ENCODE measurements at regions not wholly inside any gene's neighbourhood (a gene's known extent, or its start where the extent isn't known, plus 50 kb on each side); places are given as distances from the start of the nearest gene placed in this dataset.

GRCh38 chr7:52074071-52074470 lies 757.5 kb upstream of the COBL start:
- Mint-ChIP-seq H3K4me3 (ENCODE audit: unreplicated experiment) (no peak overlapping the region), H3K36me3 (ENCODE audit: unreplicated experiment) (no peaks in the 10 kb centered on the region), H3K4me1 (ENCODE audit: low read depth, unreplicated experiment) (peaks cover 10% of the 10 kb centered on the region), H3K27ac (ENCODE audit: unreplicated experiment) (no peak overlapping the region), H3K9me3 (ENCODE audit: unreplicated experiment) (peaks cover 2% of the 10 kb centered on the region), H3K27me3 (ENCODE audit: unreplicated experiment) (peaks cover 2% of the 10 kb centered on the region)
- DNase-seq: no peak
- TF ChIP-seq CTCF (IDR thresholded peaks at IDR 0.05; ENCODE audit: partially characterized antibody, unreplicated experiment): no peak

GRCh38 chr7:52071744-52072143 lies 755.1 kb upstream of the COBL start:
- Mint-ChIP-seq H3K27me3 (ENCODE audit: unreplicated experiment) (peaks cover 2% of the 10 kb centered on the region), H3K9me3 (ENCODE audit: unreplicated experiment) (no peaks in the 10 kb centered on the region), H3K36me3 (ENCODE audit: unreplicated experiment) (no peaks in the 10 kb centered on the region), H3K27ac (ENCODE audit: unreplicated experiment) (no peak overlapping the region), H3K4me3 (ENCODE audit: unreplicated experiment) (no peak overlapping the region), H3K4me1 (ENCODE audit: low read depth, unreplicated experiment) (peaks cover 12% of the 10 kb centered on the region)
- no peak for DNase-seq
- no peak for TF ChIP-seq CTCF (IDR thresholded peaks at IDR 0.05; ENCODE audit: partially characterized antibody, unreplicated experiment)

GRCh38 chr7:52064493-52064892 lies 747.9 kb upstream of the COBL start:
- H3K36me3 Mint-ChIP-seq (ENCODE audit: unreplicated experiment): no peaks in the 10 kb centered on the region
- no peak overlapping the region for H3K27ac Mint-ChIP-seq (ENCODE audit: unreplicated experiment)
- no peaks in the 10 kb centered on the region for H3K9me3 Mint-ChIP-seq (ENCODE audit: unreplicated experiment)
- H3K4me1 Mint-ChIP-seq (ENCODE audit: low read depth, unreplicated experiment): peaks cover 19% of the 10 kb centered on the region
- no peak for TF ChIP-seq CTCF (IDR thresholded peaks at IDR 0.05; ENCODE audit: partially characterized antibody, unreplicated experiment)
- H3K4me3 Mint-ChIP-seq (ENCODE audit: unreplicated experiment): no peak overlapping the region
- H3K27me3 Mint-ChIP-seq (ENCODE audit: unreplicated experiment): no peaks in the 10 kb centered on the region
- DNase-seq: no peak

- Mint-ChIP-seq H3K27ac (ENCODE audit: unreplicated experiment) (no peak overlapping the region), H3K4me1 (ENCODE audit: low read depth, unreplicated experiment) (peaks cover 16% of the 10 kb centered on the region), H3K4me3 (ENCODE audit: unreplicated experiment) (no peak overlapping the region), H3K36me3 (ENCODE audit: unreplicated experiment) (no peaks in the 10 kb centered on the region), H3K9me3 (ENCODE audit: unreplicated experiment) (no peaks in the 10 kb centered on the region), H3K27me3 (ENCODE audit: unreplicated experiment) (no peaks in the 10 kb centered on the region)
- no peak for DNase-seq
- no peak for TF ChIP-seq CTCF (IDR thresholded peaks at IDR 0.05; ENCODE audit: partially characterized antibody, unreplicated experiment)
Measured at GRCh38 chr7:52061666-52062065, 745.1 kb upstream of the COBL start.

- Mint-ChIP-seq H3K4me3 (ENCODE audit: unreplicated experiment) (no peak overlapping the region), H3K27me3 (ENCODE audit: unreplicated experiment) (no peaks in the 10 kb centered on the region), H3K9me3 (ENCODE audit: unreplicated experiment) (no peaks in the 10 kb centered on the region), H3K4me1 (ENCODE audit: low read depth, unreplicated experiment) (peaks cover 1% of the 10 kb centered on the region), H3K36me3 (ENCODE audit: unreplicated experiment) (no peaks in the 10 kb centered on the region), H3K27ac (ENCODE audit: unreplicated experiment) (no peak overlapping the region)
- DNase-seq: no peak
- TF ChIP-seq CTCF (IDR thresholded peaks at IDR 0.05; ENCODE audit: partially characterized antibody, unreplicated experiment): no peak
Measured at GRCh38 chr7:52053525-52053924, 736.9 kb upstream of the COBL start.
